Liver (tissue), 3 donors: ENCODE measurements at regions not wholly inside any gene's neighbourhood (a gene's known extent, or its start where the extent isn't known, plus 50 kb on each side); places are given as distances from the start of the nearest gene placed in this dataset.

Source experiments
- CTCF ChIP-seq: fragments of 150-350 bp; IDR thresholded peaks from 2 replicates; pipeline ENCODE4 v1.5.1; 2017; ENCODE audit warnings: improper control_type of control experiment, low read depth, low read length; ENCODE audit not compliant: missing input control
- EGR1 ChIP-seq, 2 donors: IDR thresholded peaks; 2 replicates each; pipeline ENCODE4 v1.6.1; 2016 to 2018; ENCODE audit warnings: antibody characterized with exemption in 2 of 2, low read depth in 2 of 2
- JUND ChIP-seq, 2 donors: IDR thresholded peaks; 2 replicates each; pipeline ENCODE4 v1.6.1; 2016; ENCODE audit warnings: antibody characterized with exemption in 2 of 2
- MAX ChIP-seq: IDR thresholded peaks from 2 replicates; pipeline ENCODE4 v1.6.1; 2016; ENCODE audit warnings: antibody characterized with exemption
- RAD21 ChIP-seq, 2 donors: IDR thresholded peaks; 2 replicates each; pipeline ENCODE4 v1.6.1; 2016; ENCODE audit warnings: antibody characterized with exemption in 2 of 2, mild to moderate bottlenecking in 2 of 2
- RXRA ChIP-seq, 2 donors: IDR thresholded peaks; 2 replicates each; pipeline ENCODE4 v1.6.1; 2017 to 2018; ENCODE audit warnings: antibody characterized with exemption in 2 of 2, mild to moderate bottlenecking in 1 of 2
- SP1 ChIP-seq: IDR thresholded peaks from 2 replicates; pipeline ENCODE4 v1.6.1; 2018; ENCODE audit warnings: antibody characterized with exemption, mild to moderate bottlenecking
- TAF1 ChIP-seq: conservative IDR thresholded peaks from 2 replicates; pipeline ENCODE4 v1.6.1; 2016; ENCODE audit warnings: antibody characterized with exemption, mild to moderate bottlenecking
- YY1 ChIP-seq: IDR thresholded peaks from 2 replicates; pipeline ENCODE4 v1.6.1; 2016; ENCODE audit warnings: antibody characterized with exemption, mild to moderate bottlenecking
- TF ChIP-seq, protein P1 (sequence below): IDR thresholded peaks from 2 replicates; pipeline ENCODE4 v1.6.1; 2016; ENCODE audit warnings: antibody characterized with exemption
- TF ChIP-seq, protein P2 (sequence below): IDR thresholded peaks from 2 replicates; pipeline ENCODE4 v1.6.1; 2016; ENCODE audit warnings: antibody characterized with exemption, mild to moderate bottlenecking
- donor health status: healthy.
- donor health status: healthy.

DNA sequence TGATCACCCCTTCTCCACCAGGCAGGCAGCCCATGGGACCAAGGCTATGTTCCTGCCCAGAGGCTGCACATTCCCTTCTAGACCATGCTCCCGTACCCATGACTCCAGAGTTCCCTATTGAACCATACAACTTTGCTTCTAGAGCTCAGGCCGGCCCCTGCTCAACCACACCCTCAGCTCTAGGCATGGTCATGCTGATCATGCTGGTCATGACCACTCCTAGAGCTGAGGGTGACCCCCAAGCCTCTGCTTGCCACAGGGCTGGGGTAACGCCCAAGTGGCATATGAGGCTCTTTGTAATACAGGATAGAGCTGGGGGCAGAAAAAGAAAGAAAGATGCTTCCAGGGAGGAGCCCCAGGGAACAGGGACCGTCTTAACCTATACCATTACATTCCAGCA is 301.8 kb downstream of the SP3 start:
- no peak for TF ChIP-seq YY1
- no peak for TF ChIP-seq CTCF
- TF ChIP-seq TAF1 = no peak
- TF ChIP-seq JUND (IDR thresholded peaks at IDR 0.05) = no peak
- TF ChIP-seq MAX = no peak
- TF ChIP-seq, protein P1, sequence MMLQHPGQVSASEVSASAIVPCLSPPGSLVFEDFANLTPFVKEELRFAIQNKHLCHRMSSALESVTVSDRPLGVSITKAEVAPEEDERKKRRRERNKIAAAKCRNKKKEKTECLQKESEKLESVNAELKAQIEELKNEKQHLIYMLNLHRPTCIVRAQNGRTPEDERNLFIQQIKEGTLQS = no peak
- no peak for TF ChIP-seq EGR1 (IDR thresholded peaks at IDR 0.05; ENCODE audit: low read depth in 2 of 2)
- no peak for TF ChIP-seq RXRA (IDR thresholded peaks at IDR 0.05)
- no peak for TF ChIP-seq SP1
- TF ChIP-seq, protein P2, sequence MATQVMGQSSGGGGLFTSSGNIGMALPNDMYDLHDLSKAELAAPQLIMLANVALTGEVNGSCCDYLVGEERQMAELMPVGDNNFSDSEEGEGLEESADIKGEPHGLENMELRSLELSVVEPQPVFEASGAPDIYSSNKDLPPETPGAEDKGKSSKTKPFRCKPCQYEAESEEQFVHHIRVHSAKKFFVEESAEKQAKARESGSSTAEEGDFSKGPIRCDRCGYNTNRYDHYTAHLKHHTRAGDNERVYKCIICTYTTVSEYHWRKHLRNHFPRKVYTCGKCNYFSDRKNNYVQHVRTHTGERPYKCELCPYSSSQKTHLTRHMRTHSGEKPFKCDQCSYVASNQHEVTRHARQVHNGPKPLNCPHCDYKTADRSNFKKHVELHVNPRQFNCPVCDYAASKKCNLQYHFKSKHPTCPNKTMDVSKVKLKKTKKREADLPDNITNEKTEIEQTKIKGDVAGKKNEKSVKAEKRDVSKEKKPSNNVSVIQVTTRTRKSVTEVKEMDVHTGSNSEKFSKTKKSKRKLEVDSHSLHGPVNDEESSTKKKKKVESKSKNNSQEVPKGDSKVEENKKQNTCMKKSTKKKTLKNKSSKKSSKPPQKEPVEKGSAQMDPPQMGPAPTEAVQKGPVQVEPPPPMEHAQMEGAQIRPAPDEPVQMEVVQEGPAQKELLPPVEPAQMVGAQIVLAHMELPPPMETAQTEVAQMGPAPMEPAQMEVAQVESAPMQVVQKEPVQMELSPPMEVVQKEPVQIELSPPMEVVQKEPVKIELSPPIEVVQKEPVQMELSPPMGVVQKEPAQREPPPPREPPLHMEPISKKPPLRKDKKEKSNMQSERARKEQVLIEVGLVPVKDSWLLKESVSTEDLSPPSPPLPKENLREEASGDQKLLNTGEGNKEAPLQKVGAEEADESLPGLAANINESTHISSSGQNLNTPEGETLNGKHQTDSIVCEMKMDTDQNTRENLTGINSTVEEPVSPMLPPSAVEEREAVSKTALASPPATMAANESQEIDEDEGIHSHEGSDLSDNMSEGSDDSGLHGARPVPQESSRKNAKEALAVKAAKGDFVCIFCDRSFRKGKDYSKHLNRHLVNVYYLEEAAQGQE = no peak
- no peak for TF ChIP-seq RAD21 (IDR thresholded peaks at IDR 0.05)
